ENCODE measurements at regions not wholly inside any gene's neighbourhood (a gene's known extent, or its start where the extent isn't known, plus 50 kb on each side); places are given as distances from the start of the nearest gene placed in this dataset.
"Not testable (repeated sequence)": the region's sequence is repeated elsewhere in the genome, so short reads cannot be mapped to it uniquely, and the experiment has no call there.

DNA sequence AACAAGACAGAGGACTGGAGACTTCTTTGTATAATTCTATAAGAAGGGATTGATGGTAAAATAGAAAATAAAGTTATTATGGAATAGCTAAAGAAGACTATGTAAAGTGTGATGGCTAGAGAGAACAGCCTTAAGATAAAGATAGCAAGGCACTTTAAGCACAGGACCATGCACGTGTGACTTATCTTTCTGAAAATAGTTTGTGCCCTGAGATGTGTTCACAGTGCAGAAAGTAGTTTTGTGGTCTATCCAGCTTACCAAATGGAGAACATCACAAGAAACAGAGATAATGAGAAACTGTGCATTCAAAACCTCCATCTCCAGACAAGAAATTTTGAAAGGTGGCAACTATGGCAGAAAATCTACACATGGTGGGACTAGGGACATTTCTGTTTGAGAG lies 213.3 kb downstream of the PARM1 start:
- H3K27me3 ChIP-seq (ENCODE audit: low read depth): no peaks in the 10 kb centered on the region

DNA sequence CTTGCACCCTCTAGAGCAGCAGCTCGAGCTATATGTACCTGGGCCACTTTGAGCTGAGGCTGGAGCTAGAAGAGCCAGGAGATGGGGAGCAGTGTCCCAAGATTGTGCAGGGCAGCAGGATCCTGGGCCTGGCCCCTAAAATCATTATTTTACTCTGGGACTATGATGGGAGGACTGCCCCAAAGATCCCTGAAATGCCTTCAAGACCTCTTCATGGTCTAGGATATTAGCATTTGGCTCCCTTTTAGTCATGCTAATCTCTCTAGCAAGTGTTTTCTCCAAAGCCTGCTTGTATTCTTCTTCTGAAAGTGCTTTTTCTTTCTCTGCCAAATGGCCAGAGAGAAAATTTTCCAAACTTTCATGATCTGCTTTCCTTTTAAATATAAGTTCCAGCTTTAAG lies 211.6 kb downstream of the PARM1 start:
- Histone ChIP-seq H3K36me3 (replicated peaks) (no peaks in the 10 kb centered on the region), H3K9me3 (no peaks in the 10 kb centered on the region), H3K4me1 (no peaks in the 10 kb centered on the region), H3K27me3 (ENCODE audit: low read depth) (no peaks in the 10 kb centered on the region), H3K4me3 (no peak overlapping the region)
- in situ Hi-C loops (cut with MboI; ENCODE audit: low sequenced_read_pairs): no loop called here
- no peak for DNase-seq (ENCODE audit: low spot score in 2 of 2)

More for the DNA sequence above, 213.3 kb downstream of the PARM1 start:
- H3K36me3 ChIP-seq (replicated peaks): no peaks in the 10 kb centered on the region
- DNase-seq (ENCODE audit: low spot score in 2 of 2): no peak
- in situ Hi-C loops (cut with MboI; ENCODE audit: low sequenced_read_pairs): no loop called here
- H3K9me3 ChIP-seq: no peaks in the 10 kb centered on the region
- no peaks in the 10 kb centered on the region for H3K4me1 ChIP-seq
- no peak overlapping the region for H3K4me3 ChIP-seq

DNA sequence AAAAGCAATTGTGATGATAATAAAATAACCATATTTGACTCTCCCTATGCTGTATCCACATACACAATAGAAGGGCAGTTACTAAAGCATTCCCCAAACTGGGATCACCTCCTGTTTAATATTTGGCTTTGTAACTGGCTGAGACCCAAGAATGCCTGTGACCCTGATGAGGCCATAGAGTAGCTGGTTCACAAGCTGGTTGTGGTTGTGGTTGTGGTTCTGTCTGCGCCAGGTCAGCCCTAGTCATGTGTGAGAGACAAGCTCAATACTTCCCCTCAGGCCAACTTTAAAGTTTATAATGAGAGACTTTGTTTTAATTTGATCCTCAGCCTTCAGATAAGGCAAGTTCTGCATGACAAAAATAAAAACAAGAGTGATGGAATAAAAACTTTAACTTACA lies 209.9 kb downstream of the PARM1 start:
- Histone ChIP-seq H3K9me3 (no peaks in the 10 kb centered on the region), H3K36me3 (replicated peaks) (no peaks in the 10 kb centered on the region), H3K4me1 (no peaks in the 10 kb centered on the region), H3K27me3 (ENCODE audit: low read depth) (no peaks in the 10 kb centered on the region), H3K4me3 (no peak overlapping the region)
- in situ Hi-C loops (cut with MboI; ENCODE audit: low sequenced_read_pairs): no loop called here
- DNase-seq (ENCODE audit: low spot score in 2 of 2): no peak

DNA sequence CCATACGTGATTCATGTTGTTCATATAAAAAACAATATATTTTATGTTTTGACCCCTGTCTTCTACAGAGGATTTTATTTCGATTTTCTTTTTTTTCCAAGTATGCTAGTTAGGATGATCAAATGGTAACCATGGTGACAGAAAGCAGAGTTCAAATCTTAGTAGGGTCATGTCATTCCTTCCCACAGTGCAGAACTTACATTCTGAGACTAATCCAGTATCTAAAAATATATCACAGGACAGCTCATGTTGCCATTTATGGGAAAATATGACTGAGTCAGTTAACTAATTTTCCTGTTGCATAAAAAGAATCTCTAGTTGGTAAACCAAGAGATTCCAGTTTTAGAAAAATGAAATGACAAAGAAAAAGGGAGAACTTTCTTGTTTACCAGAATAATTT lies 209.5 kb downstream of the PARM1 start:
- no peaks in the 10 kb centered on the region for H3K27me3 ChIP-seq (ENCODE audit: low read depth)
- H3K4me3 ChIP-seq: no peak overlapping the region
- in situ Hi-C loops (cut with MboI; ENCODE audit: low sequenced_read_pairs): no loop called here
- no peaks in the 10 kb centered on the region for H3K4me1 ChIP-seq
- DNase-seq (ENCODE audit: low spot score in 2 of 2): no peak
- no peaks in the 10 kb centered on the region for H3K9me3 ChIP-seq
- H3K36me3 ChIP-seq (replicated peaks): no peaks in the 10 kb centered on the region

DNA sequence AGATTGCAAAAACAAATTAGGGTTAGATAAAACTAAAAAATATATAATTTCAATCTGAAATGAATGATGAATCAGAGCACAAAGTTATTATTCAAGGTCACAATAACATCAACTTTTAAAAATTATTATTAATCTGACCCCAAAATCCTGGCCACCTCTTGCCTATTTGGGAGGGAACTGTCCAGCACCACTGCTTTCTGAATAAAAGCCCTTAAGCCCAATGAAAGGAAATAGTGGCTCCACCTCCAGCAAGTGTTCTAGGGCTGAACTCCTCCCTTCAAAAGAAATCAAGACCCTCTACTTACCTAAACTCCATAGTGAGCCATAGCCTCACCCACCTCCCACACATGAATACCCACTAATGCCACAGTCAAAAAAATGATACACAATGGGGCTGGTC lies 208.2 kb downstream of the PARM1 start:
- H3K4me3 ChIP-seq: no peak overlapping the region
- H3K9me3 ChIP-seq: no peaks in the 10 kb centered on the region
- in situ Hi-C loops (cut with MboI; ENCODE audit: low sequenced_read_pairs): no loop called here
- H3K27me3 ChIP-seq (ENCODE audit: low read depth): no peaks in the 10 kb centered on the region
- no peak for DNase-seq (ENCODE audit: low spot score in 2 of 2)
- no peaks in the 10 kb centered on the region for H3K36me3 ChIP-seq (replicated peaks)
- no peaks in the 10 kb centered on the region for H3K4me1 ChIP-seq

DNA sequence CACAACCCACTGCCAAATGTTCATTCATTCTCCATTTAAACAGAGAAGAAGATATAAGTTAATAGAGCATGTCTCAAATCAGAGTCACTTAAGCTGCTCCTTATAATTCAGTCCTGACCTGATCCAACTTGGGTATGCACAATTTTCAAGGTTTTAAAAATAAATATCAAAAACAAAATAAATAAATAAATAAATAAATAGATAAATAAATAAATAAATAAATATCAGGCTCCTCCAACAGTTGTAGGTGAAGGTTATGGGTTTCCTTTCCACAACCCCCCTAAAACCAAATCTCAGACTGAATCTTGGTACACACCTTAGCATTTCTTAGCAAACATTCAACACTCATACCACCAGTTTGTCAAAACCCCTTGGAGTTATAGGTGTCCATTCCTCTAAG lies 204.4 kb downstream of the PARM1 start:
- Histone ChIP-seq H3K4me1 (no peaks in the 10 kb centered on the region), H3K4me3 (no peak overlapping the region), H3K27me3 (ENCODE audit: low read depth) (no peaks in the 10 kb centered on the region), H3K36me3 (replicated peaks) (no peaks in the 10 kb centered on the region), H3K9me3 (no peaks in the 10 kb centered on the region)
- DNase-seq (ENCODE audit: low spot score in 2 of 2): no peak
- in situ Hi-C loops (cut with MboI; ENCODE audit: low sequenced_read_pairs): no loop called here

DNA sequence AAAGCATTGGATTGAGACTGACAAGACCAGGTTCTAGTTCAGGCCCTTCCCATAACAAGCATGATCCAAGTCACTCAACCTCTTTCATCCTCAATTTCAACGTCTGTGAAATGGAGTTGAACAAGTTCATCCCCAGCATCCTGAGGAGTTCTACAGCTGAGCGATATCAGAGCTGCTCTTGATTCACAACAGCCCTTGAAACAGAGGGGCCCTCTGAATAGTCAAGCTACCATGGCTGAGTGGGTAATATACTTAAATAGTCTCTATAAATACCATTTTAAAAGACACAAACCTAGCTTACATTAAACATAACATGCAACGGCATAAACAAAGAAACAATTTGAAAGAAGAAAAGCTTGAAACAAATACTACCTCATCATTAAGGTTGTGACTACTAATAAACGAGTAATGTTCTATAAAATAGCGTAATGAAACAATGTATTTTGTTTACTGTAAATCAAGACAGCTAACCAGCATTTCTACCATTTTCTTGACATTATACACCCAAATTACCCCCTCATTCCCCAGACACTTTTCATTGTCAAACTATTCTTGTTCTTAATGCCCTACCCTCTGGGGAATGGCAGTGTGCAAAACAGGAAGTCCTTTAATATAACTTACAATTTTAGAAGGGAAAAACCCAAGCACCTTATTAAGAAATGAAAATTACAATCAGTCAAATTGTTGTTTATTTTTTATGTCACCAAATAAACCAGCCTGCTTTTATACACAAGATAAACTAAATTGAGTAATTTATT lies 202.3 kb downstream of the PARM1 start:
- no peak for DNase-seq (ENCODE audit: low spot score in 2 of 2)
- in situ Hi-C loops (cut with MboI; ENCODE audit: low sequenced_read_pairs): no loop called here

DNA sequence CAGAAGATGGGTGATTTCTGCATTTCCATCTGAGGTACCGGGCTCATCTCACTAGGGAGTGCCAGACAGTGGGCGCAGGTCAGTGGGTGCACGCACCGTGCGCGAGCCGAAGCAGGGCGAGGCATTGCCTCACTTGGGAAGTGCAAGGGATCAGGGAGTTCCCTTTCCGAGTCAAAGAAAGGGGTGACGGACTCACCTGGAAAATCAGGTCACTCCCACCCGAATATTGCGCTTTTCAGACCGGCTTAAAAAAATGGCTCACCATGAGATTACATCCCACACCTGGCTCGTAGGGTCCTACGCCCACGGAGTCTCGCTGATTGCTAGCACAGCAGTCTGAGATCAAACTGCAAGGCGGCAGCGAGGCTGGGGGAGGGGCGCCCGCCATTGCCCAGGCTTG lies 194.0 kb downstream of the PARM1 start:
- H3K4me3 ChIP-seq; DNase-seq (ENCODE audit: low spot score in 2 of 2); H3K36me3 ChIP-seq (replicated peaks); H3K9me3 ChIP-seq; H3K4me1 ChIP-seq; H3K27me3 ChIP-seq (ENCODE audit: low read depth); in situ Hi-C loops (cut with MboI; ENCODE audit: low sequenced_read_pairs): not testable (repeated sequence)

More for the DNA sequence above, 202.3 kb downstream of the PARM1 start:
- Histone ChIP-seq H3K9me3 (no peaks in the 10 kb centered on the region), H3K27me3 (ENCODE audit: low read depth) (no peaks in the 10 kb centered on the region), H3K4me1 (no peaks in the 10 kb centered on the region), H3K4me3 (no peak overlapping the region), H3K36me3 (replicated peaks) (no peaks in the 10 kb centered on the region)

DNA sequence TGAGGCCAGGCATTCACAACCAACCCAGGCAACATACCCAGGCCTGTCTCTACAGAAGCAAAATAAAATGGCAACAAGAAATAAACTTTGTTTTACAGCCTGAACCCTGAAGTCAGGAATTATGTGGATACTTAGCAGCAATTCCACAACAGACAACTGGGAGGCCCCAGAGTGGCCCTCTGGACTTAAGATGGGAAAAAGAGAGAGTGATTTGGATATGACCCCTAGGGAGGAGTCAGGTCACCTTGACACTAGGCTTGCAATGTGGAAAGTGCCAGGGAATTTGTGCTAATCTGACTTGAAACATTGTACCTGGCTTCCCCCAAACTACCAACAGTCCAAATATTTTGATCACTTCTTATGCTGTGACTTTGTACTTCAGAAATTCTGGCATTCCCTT lies 193.1 kb downstream of the PARM1 start:
- Histone ChIP-seq H3K9me3 (no peaks in the 10 kb centered on the region), H3K4me3 (no peak overlapping the region), H3K36me3 (replicated peaks) (no peaks in the 10 kb centered on the region), H3K4me1 (no peaks in the 10 kb centered on the region), H3K27me3 (ENCODE audit: low read depth) (no peaks in the 10 kb centered on the region)
- in situ Hi-C loops (cut with MboI; ENCODE audit: low sequenced_read_pairs): no loop called here
- DNase-seq (ENCODE audit: low spot score in 2 of 2): no peak

DNA sequence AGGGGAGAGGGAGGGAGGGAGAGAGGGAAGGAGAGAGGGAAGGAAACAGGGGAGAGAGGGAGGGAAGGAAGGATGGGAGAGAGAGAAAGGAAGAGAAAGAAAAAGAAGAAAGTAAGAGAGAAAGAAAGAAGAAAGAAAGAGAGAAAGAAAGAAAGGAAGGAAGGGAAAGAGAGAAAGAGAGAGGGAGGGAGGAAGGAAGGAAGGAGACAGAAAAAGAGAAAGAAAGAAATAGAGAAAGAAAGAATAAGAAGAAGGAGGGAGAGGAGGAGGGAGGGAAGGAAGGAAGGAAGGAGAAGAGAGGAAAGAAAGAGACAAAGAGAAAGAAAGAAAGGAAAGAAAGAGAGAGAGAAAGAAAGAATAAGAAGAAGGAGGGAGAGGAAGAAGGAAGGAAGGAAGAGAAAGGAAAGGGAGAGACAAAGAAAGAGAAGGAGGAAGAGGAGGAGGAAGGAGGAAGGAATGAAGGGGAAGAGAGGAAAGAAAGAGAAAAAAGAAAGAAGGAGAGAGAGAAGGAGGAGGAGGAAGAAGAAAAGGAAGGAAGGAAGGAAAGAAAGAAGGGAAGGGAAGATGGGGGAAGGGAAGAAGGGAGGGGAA lies 189.6 kb downstream of the PARM1 start:
- no peak overlapping the region for H3K4me3 ChIP-seq
- in situ Hi-C loops (cut with MboI; ENCODE audit: low sequenced_read_pairs): no loop called here
- H3K4me1 ChIP-seq: no peaks in the 10 kb centered on the region
- no peaks in the 10 kb centered on the region for H3K36me3 ChIP-seq (replicated peaks)
- no peak for DNase-seq (ENCODE audit: low spot score in 2 of 2)
- H3K9me3 ChIP-seq: no peaks in the 10 kb centered on the region
- no peaks in the 10 kb centered on the region for H3K27me3 ChIP-seq (ENCODE audit: low read depth)

DNA sequence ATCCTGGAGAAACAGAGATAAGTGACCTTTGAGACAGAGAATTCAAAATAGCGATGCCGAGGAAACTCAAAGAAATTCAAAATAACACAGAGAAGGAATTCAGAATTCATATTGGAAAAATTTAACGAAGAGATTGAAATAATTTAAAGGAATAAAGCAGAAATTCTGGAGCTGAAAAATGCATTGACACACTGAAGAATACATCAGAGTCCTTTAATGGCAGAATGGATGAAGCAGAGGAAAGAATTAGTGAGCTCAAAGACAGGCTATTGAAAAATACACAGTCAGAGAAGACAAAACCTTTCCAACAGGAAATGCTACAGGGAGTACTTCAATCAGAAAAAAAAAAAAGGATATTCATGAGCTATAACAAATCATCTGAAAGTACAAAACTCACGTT lies 185.8 kb downstream of the PARM1 start:
- no peaks in the 10 kb centered on the region for H3K36me3 ChIP-seq (replicated peaks)
- DNase-seq (ENCODE audit: low spot score in 2 of 2): no peak
- H3K9me3 ChIP-seq: no peaks in the 10 kb centered on the region
- H3K4me1 ChIP-seq: no peaks in the 10 kb centered on the region
- in situ Hi-C loops (cut with MboI; ENCODE audit: low sequenced_read_pairs): no loop called here
- no peaks in the 10 kb centered on the region for H3K27me3 ChIP-seq (ENCODE audit: low read depth)
- no peak overlapping the region for H3K4me3 ChIP-seq

DNA sequence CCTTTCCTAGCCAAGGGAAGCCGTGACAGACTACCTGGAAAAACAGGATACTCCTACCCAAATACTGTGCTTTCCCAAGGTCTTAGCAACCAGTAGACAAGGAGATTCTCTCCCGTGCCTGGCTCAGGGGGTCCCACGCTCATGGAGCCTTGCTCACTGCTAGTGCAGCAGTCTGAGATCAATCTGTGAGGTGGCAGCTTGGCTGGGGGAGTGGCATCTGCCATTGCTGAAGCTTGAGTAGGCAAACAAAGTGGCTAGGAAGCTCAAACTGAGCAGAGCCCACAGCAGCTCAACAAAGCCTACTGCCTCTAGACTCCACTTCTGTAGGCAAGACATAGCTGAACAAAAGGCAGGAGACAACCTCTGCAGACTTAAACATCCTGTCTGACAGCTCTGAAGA lies 177.1 kb downstream of the PARM1 start:
- no peak for DNase-seq (ENCODE audit: low spot score in 2 of 2)
- in situ Hi-C loops (cut with MboI; ENCODE audit: low sequenced_read_pairs): no loop called here
- Histone ChIP-seq H3K36me3 (replicated peaks) (no peaks in the 10 kb centered on the region), H3K27me3 (ENCODE audit: low read depth) (no peaks in the 10 kb centered on the region), H3K4me3 (no peak overlapping the region), H3K4me1 (no peaks in the 10 kb centered on the region), H3K9me3 (no peaks in the 10 kb centered on the region)

DNA sequence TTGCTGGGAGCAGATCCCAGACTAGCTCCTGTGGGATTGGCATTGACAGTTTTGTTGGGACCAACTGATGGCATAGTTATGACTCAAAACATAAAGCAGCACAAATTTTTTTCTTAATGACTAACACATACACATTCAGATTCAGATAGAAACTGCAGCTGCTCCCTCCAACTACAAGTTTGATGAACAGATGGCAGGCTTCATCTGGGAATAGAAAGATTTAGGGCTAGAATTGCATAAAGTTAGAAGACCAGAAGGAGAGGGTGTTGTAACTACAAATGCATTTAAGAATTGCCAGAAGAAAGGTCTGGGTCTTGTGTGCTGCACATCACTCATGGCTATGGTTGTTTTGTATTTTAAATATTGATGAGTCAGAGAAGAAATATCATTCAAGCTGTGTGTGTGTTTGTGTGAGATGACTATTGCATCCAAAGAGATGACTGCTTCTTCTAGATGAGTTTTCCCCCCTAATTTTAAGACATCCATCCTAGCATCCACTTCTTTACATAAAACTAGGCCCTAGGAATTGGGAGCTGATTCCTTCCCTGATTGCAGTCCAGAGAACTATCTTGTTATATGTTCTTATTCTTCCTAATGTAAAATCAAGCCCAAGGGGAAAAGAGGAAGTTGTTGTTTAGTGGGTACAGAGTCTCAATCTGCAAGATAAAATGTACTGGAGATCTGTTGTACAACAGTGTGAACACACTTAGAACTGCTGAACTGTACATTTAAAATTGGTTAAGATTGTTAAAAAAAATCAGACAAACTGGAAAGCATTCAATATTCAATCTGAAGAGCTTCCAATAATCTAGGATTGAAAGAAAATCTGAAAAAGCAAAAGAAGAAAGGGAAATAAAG lies 175.1 kb downstream of the PARM1 start:
- H3K4me3 ChIP-seq: no peak overlapping the region
- in situ Hi-C loops (cut with MboI; ENCODE audit: low sequenced_read_pairs): no loop called here
- DNase-seq (ENCODE audit: low spot score in 2 of 2): no peak
- H3K27me3 ChIP-seq (ENCODE audit: low read depth): no peaks in the 10 kb centered on the region
- H3K36me3 ChIP-seq (replicated peaks): no peaks in the 10 kb centered on the region
- H3K4me1 ChIP-seq: no peaks in the 10 kb centered on the region
- no peaks in the 10 kb centered on the region for H3K9me3 ChIP-seq

DNA sequence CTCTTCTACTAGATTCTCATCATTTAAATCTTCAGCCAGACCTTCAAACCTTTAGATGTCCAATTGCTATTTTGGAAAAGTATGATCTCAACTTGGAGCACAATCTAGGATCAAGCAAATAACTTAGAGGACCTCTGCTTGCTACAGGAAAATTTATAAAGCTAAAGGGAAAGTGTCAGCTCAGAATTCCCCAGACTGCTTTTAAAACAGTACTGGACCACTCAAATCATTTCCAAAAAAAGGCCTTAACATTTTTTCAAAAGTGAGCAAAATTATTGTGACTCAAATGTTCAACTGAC lies 169.8 kb downstream of the PARM1 start:
- Histone ChIP-seq H3K27me3 (ENCODE audit: low read depth) (no peaks in the 10 kb centered on the region), H3K36me3 (replicated peaks) (no peaks in the 10 kb centered on the region), H3K4me3 (no peak overlapping the region), H3K4me1 (no peaks in the 10 kb centered on the region), H3K9me3 (no peaks in the 10 kb centered on the region)
- in situ Hi-C loops (cut with MboI; ENCODE audit: low sequenced_read_pairs): no loop called here
- DNase-seq (ENCODE audit: low spot score in 2 of 2): no peak

All from HAP-1 (cell line).